Neuronal stem cell (in vitro differentiated cells): ENCODE measurements at regions not wholly inside any gene's neighbourhood (a gene's known extent, or its start where the extent isn't known, plus 50 kb on each side); places are given as distances from the start of the nearest gene placed in this dataset.
A peak's percentile ranks its signal among the peaks of the same experiment; 100 is the strongest.

ENCODE experiments used
- DNase-seq: peaks from one replicate; pipeline ENCODE4 v3.0.0-alpha.2; 2013; ENCODE audit warnings: low spot score
- H2AFZ ChIP-seq: one replicate; pipeline ENCODE4 v1.6.1; 2013; ENCODE audit warnings: mild to moderate bottlenecking, low read length, inconsistent platforms
- H2AK5ac ChIP-seq: 2 replicates; pipeline ENCODE4 v1.6.1; 2013; ENCODE audit warnings: low read depth, mild to moderate bottlenecking, inconsistent platforms, low read length, moderate library complexity, mixed read lengths
- H2BK120ac ChIP-seq: 2 replicates; pipeline ENCODE4 v1.6.1; 2013; ENCODE audit warnings: low read depth, mild to moderate bottlenecking, inconsistent platforms, low read length, moderate library complexity, mixed read lengths
- H2BK12ac ChIP-seq: one replicate; pipeline ENCODE4 v1.6.1; 2013; ENCODE audit warnings: low read length, inconsistent platforms
- H2BK15ac ChIP-seq: 2 replicates; pipeline ENCODE4 v1.6.1; 2013; ENCODE audit warnings: mild to moderate bottlenecking, low read length, inconsistent platforms, mixed read lengths
- H2BK5ac ChIP-seq: one replicate; pipeline ENCODE4 v1.6.1; 2013; ENCODE audit warnings: inconsistent platforms, mild to moderate bottlenecking, low read length, moderate library complexity
- H3K14ac ChIP-seq: one replicate; pipeline ENCODE4 v1.6.1; 2013; ENCODE audit warnings: low read length, inconsistent platforms
- H3K18ac ChIP-seq: 2 replicates; pipeline ENCODE4 v1.6.1; 2013; ENCODE audit warnings: low read length, inconsistent platforms
- H3K23ac ChIP-seq: 2 replicates; pipeline ENCODE4 v1.6.1; 2013; ENCODE audit warnings: low read depth, mild to moderate bottlenecking, mixed read lengths, low read length, inconsistent platforms; ENCODE audit not compliant: poor library complexity
- H3K27ac ChIP-seq: replicated peaks from 3 replicates; pipeline ENCODE4 v1.5.1; 2013; ENCODE audit warnings: low read length, inconsistent platforms
- H3K27me3 ChIP-seq, 3 experiments: 2 replicates each; pipeline ENCODE4 v1.6.1; 2013; ENCODE audit warnings: low read length in 3 of 3, mild to moderate bottlenecking in 2 of 3, inconsistent platforms in 1 of 3, low read depth in 1 of 3, mixed read lengths in 1 of 3, moderate library complexity in 1 of 3; ENCODE audit not compliant: control insufficient read depth in 3 of 3, insufficient read depth in 3 of 3
- H3K36me3 ChIP-seq, 2 donors: replicated peaks in 1 of 2; 2 replicates each; pipeline ENCODE4 v1.6.1; 2013; ENCODE audit warnings: low read length in 2 of 2; ENCODE audit not compliant: control insufficient read depth in 2 of 2, insufficient read depth in 2 of 2
- H3K4ac ChIP-seq: 2 replicates; pipeline ENCODE4 v1.6.1; 2013; ENCODE audit warnings: inconsistent platforms, mild to moderate bottlenecking, low read length, moderate library complexity
- H3K4me1 ChIP-seq, 2 donors: 1 replicate in 1 of 2; 2 replicates in 1 of 2; pipeline ENCODE4 v1.6.1; 2013; ENCODE audit warnings: low read length in 2 of 2, low read depth in 1 of 2; ENCODE audit not compliant: control insufficient read depth in 2 of 2, insufficient read depth in 1 of 2
- H3K4me2 ChIP-seq: one replicate; pipeline ENCODE4 v1.6.1; 2013; ENCODE audit warnings: mild to moderate bottlenecking, low read length, inconsistent platforms; ENCODE audit not compliant: insufficient read depth, poor library complexity, severe bottlenecking
- H3K4me3 ChIP-seq, 2 donors: 2 replicates each; pipeline ENCODE4 v1.5.1; 2013; ENCODE audit warnings: low read length in 2 of 2, mild to moderate bottlenecking in 2 of 2, inconsistent platforms in 1 of 2, moderate library complexity in 1 of 2
- H3K79me1 ChIP-seq: one replicate; pipeline ENCODE4 v1.6.1; 2013; ENCODE audit warnings: low read depth, mild to moderate bottlenecking, inconsistent platforms, low read length, moderate library complexity
- H3K9ac ChIP-seq: one replicate; pipeline ENCODE4 v1.6.1; 2013; ENCODE audit warnings: mild to moderate bottlenecking, low read depth, low read length, inconsistent platforms; ENCODE audit not compliant: poor library complexity
- H3K9me3 ChIP-seq, 2 donors: replicated peaks in 1 of 2; 2 replicates each; pipeline versions ENCODE3 to v1.6.1; 2013; ENCODE audit warnings: low read length in 2 of 2, mild to moderate bottlenecking in 2 of 2, inconsistent platforms in 1 of 2, low read depth in 1 of 2, mixed read lengths in 1 of 2, moderate library complexity in 1 of 2; ENCODE audit not compliant: control insufficient read depth in 2 of 2, insufficient read depth in 1 of 2
- H4K8ac ChIP-seq: one replicate; pipeline ENCODE4 v1.6.1; 2013; ENCODE audit warnings: low read depth, mild to moderate bottlenecking, inconsistent platforms, low read length, moderate library complexity
- H4K91ac ChIP-seq: one replicate; pipeline ENCODE4 v1.6.1; 2013; ENCODE audit warnings: low read length, low read depth, mild to moderate bottlenecking, inconsistent platforms; ENCODE audit not compliant: poor library complexity
- WGBS, 2 donors: extraction: QIAGEN DNeasy Blood & Tissue Kit; methylation state at CpG; one replicate each; pipeline ENCODE4 v1.1.7; 2013; ENCODE audit warnings: missing lambda C conversion rate in 2 of 2, mixed read lengths in 1 of 2; ENCODE audit not compliant: insufficient read length in 2 of 2, insufficient replicate concordance in 1 of 2; ENCODE audit errors: extremely low coverage in 2 of 2; 5-methylcytosine and 5-hydroxymethylcytosine counted together

DNA sequence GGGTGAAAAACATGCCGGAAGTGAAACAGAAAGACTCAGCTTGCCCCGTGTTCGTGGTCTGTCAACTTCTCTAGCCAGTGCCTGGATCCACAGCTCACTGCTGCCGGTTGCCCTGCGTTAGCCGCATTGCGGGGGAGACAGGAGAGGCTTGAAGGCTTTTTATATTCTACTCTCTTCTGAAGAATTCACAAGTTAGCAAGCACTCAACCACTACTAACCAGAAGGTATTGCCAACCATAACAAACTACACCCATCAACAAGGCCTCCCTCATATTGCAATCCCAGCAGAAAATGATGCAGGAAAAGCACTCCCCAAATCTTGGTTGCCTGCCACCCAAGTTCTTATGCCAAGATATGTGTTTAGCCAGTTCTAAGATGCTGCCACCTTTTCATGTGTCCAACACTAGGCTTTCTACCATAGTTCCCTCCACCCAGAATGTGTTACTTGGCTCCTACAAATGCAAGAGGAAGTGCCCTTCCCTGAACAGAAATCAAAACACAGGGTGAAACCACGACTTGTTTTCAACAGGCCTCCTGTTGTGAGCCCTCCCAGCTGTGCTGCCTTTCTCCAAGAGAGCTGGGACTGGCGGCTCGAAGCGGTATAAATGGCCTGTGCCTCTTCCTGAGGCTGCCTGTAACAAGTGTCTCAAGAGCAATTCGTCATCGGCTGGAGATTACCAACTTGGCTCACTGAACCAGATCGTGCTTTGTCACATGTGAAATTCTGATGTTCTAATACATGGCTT is 129.0 kb downstream of the SNX18 start:
- H3K27ac ChIP-seq = no peak overlapping the region
- no peaks in the 10 kb centered on the region for H3K36me3 ChIP-seq
- H2AFZ ChIP-seq = peak overlapping the region; percentile 76
- H3K4me2 ChIP-seq = no peak overlapping the region
- H4K91ac ChIP-seq = no peak overlapping the region
- no peak overlapping the region for H3K4ac ChIP-seq
- no peak overlapping the region for H3K4me3 ChIP-seq
- no peak overlapping the region for H2BK5ac ChIP-seq
- H3K9ac ChIP-seq = no peak overlapping the region
- H3K9me3 ChIP-seq = no peaks in the 10 kb centered on the region
- no peak overlapping the region for H4K8ac ChIP-seq
- peaks cover 5 to 7% of the 10 kb centered on the region in 2 donors for H3K4me1 ChIP-seq
- no peaks in the 10 kb centered on the region for H3K27me3 ChIP-seq
- H3K79me1 ChIP-seq = no peaks in the 10 kb centered on the region
- H3K14ac ChIP-seq = no peak overlapping the region
- H3K18ac ChIP-seq = no peak overlapping the region
- no CpG with 5 or more reads among the region's 14 CpGs for WGBS, 2 donors
- peak; percentile 8 for DNase-seq
- H3K23ac ChIP-seq = no peak overlapping the region
- no peak overlapping the region for H2BK120ac ChIP-seq
- no peak overlapping the region for H2AK5ac ChIP-seq
- no peak overlapping the region for H2BK12ac ChIP-seq
- no peak overlapping the region for H2BK15ac ChIP-seq

DNA sequence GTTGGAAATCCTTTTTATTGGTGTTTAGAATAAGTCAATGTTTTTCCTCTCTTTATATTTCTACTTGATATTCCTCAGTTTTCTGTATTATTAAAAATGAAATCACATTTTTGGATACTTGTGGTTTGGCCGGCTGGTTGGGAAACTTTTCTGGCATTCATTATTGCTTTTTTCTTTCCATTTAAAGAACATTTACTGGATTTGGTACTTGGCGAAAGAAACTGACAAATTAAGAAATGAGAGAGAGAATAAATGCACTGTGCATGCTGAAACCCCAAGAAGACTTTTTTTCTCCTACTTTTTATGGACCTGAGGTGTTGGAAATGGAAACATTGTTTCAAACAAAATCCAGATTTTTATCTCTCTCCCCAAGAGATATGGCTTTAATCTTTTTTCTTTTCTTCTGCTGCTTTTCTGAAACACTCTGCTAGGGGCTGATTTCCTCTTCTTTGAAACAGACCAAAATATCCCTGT is 128.4 kb downstream of the SNX18 start:
- no peak overlapping the region for H3K23ac ChIP-seq
- WGBS, 2 donors = no CpG with 5 or more reads among the region's 2 CpGs
- no peak overlapping the region for H3K4ac ChIP-seq
- peaks cover 5 to 7% of the 10 kb centered on the region in 2 donors for H3K4me1 ChIP-seq
- H3K4me3 ChIP-seq = no peak overlapping the region
- H3K79me1 ChIP-seq = no peaks in the 10 kb centered on the region
- H2AFZ ChIP-seq = peak overlapping the region; percentile 76
- H2BK5ac ChIP-seq = no peak overlapping the region
- H3K27ac ChIP-seq = no peak overlapping the region
- H3K18ac ChIP-seq = no peak overlapping the region
- no peaks in the 10 kb centered on the region for H3K36me3 ChIP-seq
- no peak overlapping the region for H2AK5ac ChIP-seq
- no peaks in the 10 kb centered on the region for H3K9me3 ChIP-seq
- no peak overlapping the region for H3K4me2 ChIP-seq
- no peak overlapping the region for H2BK15ac ChIP-seq
- no peak overlapping the region for H4K8ac ChIP-seq
- no peak overlapping the region for H2BK12ac ChIP-seq
- no peak overlapping the region for H3K14ac ChIP-seq
- no peaks in the 10 kb centered on the region for H3K27me3 ChIP-seq
- H3K9ac ChIP-seq = no peak overlapping the region
- no peak for DNase-seq
- H2BK120ac ChIP-seq = no peak overlapping the region
- H4K91ac ChIP-seq = no peak overlapping the region

DNA sequence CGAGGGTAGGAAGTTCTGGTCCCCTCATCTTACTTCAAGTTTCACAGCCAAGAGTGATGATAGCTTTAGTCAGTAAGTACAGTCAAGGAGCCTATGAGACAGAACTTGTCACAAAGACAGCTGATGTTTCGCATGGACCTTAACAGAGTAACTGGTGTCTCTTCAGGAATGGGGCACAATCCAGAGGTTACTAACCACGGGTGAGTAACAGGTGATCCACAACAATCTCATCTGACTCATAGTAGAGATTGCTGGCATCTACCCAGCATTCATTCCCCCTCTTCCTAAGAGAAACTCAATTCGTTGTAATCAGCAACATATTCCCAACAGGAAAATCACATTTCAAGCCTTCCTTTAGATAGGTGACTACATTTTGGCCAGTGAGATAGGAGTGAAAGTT is 126.7 kb downstream of the SNX18 start:
- H2AFZ ChIP-seq = no peak overlapping the region
- H2AK5ac ChIP-seq = no peak overlapping the region
- no peak overlapping the region for H3K27ac ChIP-seq
- H3K14ac ChIP-seq = no peak overlapping the region
- H4K91ac ChIP-seq = no peak overlapping the region
- no peak for DNase-seq
- no peaks in the 10 kb centered on the region for H3K36me3 ChIP-seq
- no CpG with 5 or more reads among the region's 4 CpGs for WGBS, 2 donors
- H3K23ac ChIP-seq = no peak overlapping the region
- no peak overlapping the region for H4K8ac ChIP-seq
- no peaks in the 10 kb centered on the region for H3K27me3 ChIP-seq
- H3K79me1 ChIP-seq = no peaks in the 10 kb centered on the region
- H3K18ac ChIP-seq = no peak overlapping the region
- H2BK12ac ChIP-seq = no peak overlapping the region
- peaks cover 5 to 7% of the 10 kb centered on the region in 2 donors for H3K4me1 ChIP-seq
- H3K4ac ChIP-seq = no peak overlapping the region
- H2BK5ac ChIP-seq = no peak overlapping the region
- H2BK120ac ChIP-seq = no peak overlapping the region
- H3K9ac ChIP-seq = no peak overlapping the region
- H3K4me3 ChIP-seq = no peak overlapping the region
- no peaks in the 10 kb centered on the region for H3K9me3 ChIP-seq
- no peak overlapping the region for H2BK15ac ChIP-seq
- no peak overlapping the region for H3K4me2 ChIP-seq

DNA sequence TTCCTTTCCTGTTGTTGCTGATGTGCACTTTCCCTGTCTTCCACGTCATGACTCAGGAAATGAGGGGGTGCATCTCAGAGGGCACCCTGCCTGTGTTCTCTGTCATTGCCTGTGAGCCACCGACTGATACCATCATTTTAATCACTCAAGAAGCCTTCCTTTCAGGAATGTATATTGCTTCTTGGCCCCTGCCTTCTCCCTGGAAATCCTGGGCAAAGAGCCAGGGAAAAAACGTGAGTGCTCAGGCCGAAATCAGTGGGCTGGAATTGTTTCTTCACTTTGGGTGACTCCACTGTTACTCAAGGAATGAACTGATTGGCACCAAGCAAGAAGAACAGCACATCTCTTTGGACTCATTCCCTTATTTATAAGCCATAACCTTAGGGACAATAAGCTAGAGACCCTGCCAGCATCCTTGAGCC is 126.1 kb downstream of the SNX18 start:
- no peaks in the 10 kb centered on the region for H3K36me3 ChIP-seq
- no peak overlapping the region for H2AFZ ChIP-seq
- no peak for DNase-seq
- no peak overlapping the region for H3K23ac ChIP-seq
- H3K9me3 ChIP-seq = no peaks in the 10 kb centered on the region
- H3K18ac ChIP-seq = no peak overlapping the region
- H3K4me2 ChIP-seq = no peak overlapping the region
- no peak overlapping the region for H2BK5ac ChIP-seq
- no peak overlapping the region for H3K9ac ChIP-seq
- H3K14ac ChIP-seq = no peak overlapping the region
- H3K4me3 ChIP-seq = no peak overlapping the region
- peaks cover 5 to 7% of the 10 kb centered on the region in 2 donors for H3K4me1 ChIP-seq
- no peak overlapping the region for H4K91ac ChIP-seq
- no peak overlapping the region for H2BK15ac ChIP-seq
- no peak overlapping the region for H2AK5ac ChIP-seq
- H3K27ac ChIP-seq = no peak overlapping the region
- no peak overlapping the region for H2BK12ac ChIP-seq
- H3K4ac ChIP-seq = no peak overlapping the region
- H3K27me3 ChIP-seq = no peaks in the 10 kb centered on the region
- no peak overlapping the region for H4K8ac ChIP-seq
- no CpG with 5 or more reads among the region's 4 CpGs for WGBS, 2 donors
- no peak overlapping the region for H2BK120ac ChIP-seq
- H3K79me1 ChIP-seq = no peaks in the 10 kb centered on the region
